ENCODE measurements at regions not wholly inside any gene's neighbourhood (a gene's known extent, or its start where the extent isn't known, plus 50 kb on each side); places are given as distances from the start of the nearest gene placed in this dataset.

GRCh38 chr9:26324786-26325443 lies 567.7 kb downstream of the CAAP1 start:
- TF ChIP-seq, protein P1, sequence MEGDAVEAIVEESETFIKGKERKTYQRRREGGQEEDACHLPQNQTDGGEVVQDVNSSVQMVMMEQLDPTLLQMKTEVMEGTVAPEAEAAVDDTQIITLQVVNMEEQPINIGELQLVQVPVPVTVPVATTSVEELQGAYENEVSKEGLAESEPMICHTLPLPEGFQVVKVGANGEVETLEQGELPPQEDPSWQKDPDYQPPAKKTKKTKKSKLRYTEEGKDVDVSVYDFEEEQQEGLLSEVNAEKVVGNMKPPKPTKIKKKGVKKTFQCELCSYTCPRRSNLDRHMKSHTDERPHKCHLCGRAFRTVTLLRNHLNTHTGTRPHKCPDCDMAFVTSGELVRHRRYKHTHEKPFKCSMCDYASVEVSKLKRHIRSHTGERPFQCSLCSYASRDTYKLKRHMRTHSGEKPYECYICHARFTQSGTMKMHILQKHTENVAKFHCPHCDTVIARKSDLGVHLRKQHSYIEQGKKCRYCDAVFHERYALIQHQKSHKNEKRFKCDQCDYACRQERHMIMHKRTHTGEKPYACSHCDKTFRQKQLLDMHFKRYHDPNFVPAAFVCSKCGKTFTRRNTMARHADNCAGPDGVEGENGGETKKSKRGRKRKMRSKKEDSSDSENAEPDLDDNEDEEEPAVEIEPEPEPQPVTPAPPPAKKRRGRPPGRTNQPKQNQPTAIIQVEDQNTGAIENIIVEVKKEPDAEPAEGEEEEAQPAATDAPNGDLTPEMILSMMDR (conservative IDR thresholded peaks at IDR 0.05; ENCODE audit: low read length), result no peak
- no peak for TF ChIP-seq EZH2phosphoT487 (IDR thresholded peaks at IDR 0.05; ENCODE audit: borderline replicate concordance)
